OCI-LY7 (cell line): ENCODE measurements at regions not wholly inside any gene's neighbourhood (a gene's known extent, or its start where the extent isn't known, plus 50 kb on each side); places are given as distances from the start of the nearest gene placed in this dataset.
"Not testable (repeated sequence)": the region's sequence is repeated elsewhere in the genome, so short reads cannot be mapped to it uniquely, and the experiment has no call there.

Experiments
- BruUV-seq: library from RNA; stranded (reverse); fragments of 400-500 nt; replicated peaks from 2 replicates; lab custom pipeline; 2021; lab: Mats Ljungman, UMichigan
- CTCF ChIA-PET: fragments of 300-600 bp; sonication (Branson Sonifier 250); formaldehyde crosslinking; loops from one replicate; lab custom pipeline; 2022; ENCODE audit warnings: antibody characterized with exemption; ENCODE audit not compliant: unreplicated experiment; lab: Charles Lee
- POLR2A ChIA-PET: fragments of 300-600 bp; sonication (Branson Sonifier 250); formaldehyde crosslinking; loops from one replicate; lab custom pipeline; 2022; ENCODE audit warnings: antibody characterized with exemption; lab: Charles Lee
- DNase-seq: peaks from one replicate; pipeline ENCODE4 v3.0.0-alpha.2; 2015; ENCODE audit warnings: low spot score
- H2AFZ ChIP-seq: fragments of 200-600 bp; sonication (generic), shearing (Covaris generic); 2 replicates; pipeline ENCODE4 v1.6.1; 2014; ENCODE audit warnings: mild to moderate bottlenecking, antibody characterized with exemption, low read length, moderate library complexity
- H3K27ac ChIP-seq: fragments of 200-600 bp; sonication (generic); 2 replicates; pipeline ENCODE4 v1.5.1; 2014; ENCODE audit warnings: mixed run types, low read depth, mild to moderate bottlenecking, moderate library complexity, low read length, inconsistent platforms; ENCODE audit not compliant: poor library complexity, severe bottlenecking
- H3K36me3 ChIP-seq: fragments of 200-600 bp; sonication (generic); 2 replicates; pipeline ENCODE4 v1.6.1; 2014; ENCODE audit warnings: mild to moderate bottlenecking, antibody characterized with exemption, low read length, moderate library complexity, mixed read lengths; ENCODE audit not compliant: insufficient read depth
- H3K4me1 ChIP-seq: fragments of 200-600 bp; sonication (generic); 2 replicates; pipeline ENCODE4 v1.5.1; 2014; ENCODE audit warnings: mild to moderate bottlenecking, low read length; ENCODE audit not compliant: insufficient read depth, poor library complexity, severe bottlenecking
- H3K4me2 ChIP-seq: fragments of 200-600 bp; sonication (generic); 2 replicates; pipeline ENCODE4 v1.6.1; 2014; ENCODE audit warnings: mild to moderate bottlenecking, low read length
- H3K4me3 ChIP-seq: fragments of 200-600 bp; sonication (generic); 2 replicates; pipeline ENCODE4 v1.5.1; 2014; ENCODE audit warnings: mild to moderate bottlenecking, low read depth, low read length; ENCODE audit not compliant: poor library complexity, severe bottlenecking
- H3K79me2 ChIP-seq: fragments of 200-600 bp; sonication (generic); 2 replicates; pipeline ENCODE4 v1.6.1; 2016; ENCODE audit warnings: low read depth, mild to moderate bottlenecking, low read length, moderate library complexity, mixed read lengths; ENCODE audit not compliant: insufficient read depth
- H3K9me2 ChIP-seq: fragments of 200-600 bp; sonication (generic); 2 replicates; pipeline ENCODE4 v1.6.1; 2016; ENCODE audit warnings: mild to moderate bottlenecking, low read length, mixed read lengths; ENCODE audit not compliant: insufficient read depth
- H3K9me3 ChIP-seq: fragments of 200-600 bp; sonication (generic); 2 replicates; pipeline ENCODE4 v1.6.1; 2014; ENCODE audit warnings: mild to moderate bottlenecking, mixed run types, low read length, mixed read lengths
- H4K20me1 ChIP-seq: fragments of 200-600 bp; sonication (generic); 2 replicates; pipeline ENCODE4 v1.6.1; 2014; ENCODE audit warnings: mild to moderate bottlenecking, antibody characterized with exemption, low read length, moderate library complexity, mixed read lengths; ENCODE audit not compliant: insufficient read depth
- EZH2phosphoT487 ChIP-seq: fragments of 200-600 bp; sonication (generic); IDR thresholded peaks from 2 replicates; pipeline ENCODE4 v1.6.1; 2018; ENCODE audit warnings: low read depth, borderline replicate concordance, mild to moderate bottlenecking, mixed run types, antibody characterized with exemption, low read length, moderate library complexity, mixed read lengths
- intact Hi-C: fragments of 100-400 bp; cut with micrococcal nuclease; formaldehyde crosslinking; loops from one replicate; pipeline ENCODE4 v1.10.0; 2022; ENCODE audit not compliant: unreplicated experiment
- TF ChIP-seq, protein P1 (sequence below): fragments of 200-600 bp; sonication (generic); conservative IDR thresholded peaks from 2 replicates; pipeline ENCODE4 v1.5.1; 2014; ENCODE audit warnings: mild to moderate bottlenecking, antibody characterized with exemption, low read length, moderate library complexity, mixed read lengths

DNA sequence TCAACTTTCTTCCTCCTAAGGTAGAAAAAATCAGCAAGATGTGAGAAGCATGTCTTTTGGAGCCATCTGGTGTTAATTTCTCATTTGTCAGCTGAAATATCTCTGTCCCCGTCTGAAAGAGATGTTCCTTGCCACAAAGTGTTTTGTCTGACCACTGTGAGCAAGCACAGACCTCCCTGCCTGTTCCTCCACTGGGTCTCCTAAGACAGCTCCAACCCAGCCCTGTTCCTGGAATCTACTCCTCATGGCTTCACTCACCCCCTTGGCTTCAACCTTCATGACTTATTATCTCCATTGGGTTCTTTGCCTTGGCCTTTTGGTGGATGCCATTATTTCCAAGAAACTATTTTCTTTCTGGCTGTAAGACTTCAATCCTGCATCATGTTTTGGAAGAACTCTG is 65.7 kb upstream of the CACHD1 start:
- BruUV-seq = no TSS peak
- Histone ChIP-seq H4K20me1 (no peaks in the 10 kb centered on the region), H3K36me3 (no peaks in the 10 kb centered on the region), H3K4me2 (no peak overlapping the region), H2AFZ (no peak overlapping the region), H3K79me2 (no peaks in the 10 kb centered on the region), H3K9me2 (no peaks in the 10 kb centered on the region), H3K4me3 (no peak overlapping the region), H3K4me1 (no peaks in the 10 kb centered on the region), H3K27ac (no peak overlapping the region), H3K9me3 (no peaks in the 10 kb centered on the region)
- no peak for TF ChIP-seq EZH2phosphoT487
- TF ChIP-seq, protein P1, sequence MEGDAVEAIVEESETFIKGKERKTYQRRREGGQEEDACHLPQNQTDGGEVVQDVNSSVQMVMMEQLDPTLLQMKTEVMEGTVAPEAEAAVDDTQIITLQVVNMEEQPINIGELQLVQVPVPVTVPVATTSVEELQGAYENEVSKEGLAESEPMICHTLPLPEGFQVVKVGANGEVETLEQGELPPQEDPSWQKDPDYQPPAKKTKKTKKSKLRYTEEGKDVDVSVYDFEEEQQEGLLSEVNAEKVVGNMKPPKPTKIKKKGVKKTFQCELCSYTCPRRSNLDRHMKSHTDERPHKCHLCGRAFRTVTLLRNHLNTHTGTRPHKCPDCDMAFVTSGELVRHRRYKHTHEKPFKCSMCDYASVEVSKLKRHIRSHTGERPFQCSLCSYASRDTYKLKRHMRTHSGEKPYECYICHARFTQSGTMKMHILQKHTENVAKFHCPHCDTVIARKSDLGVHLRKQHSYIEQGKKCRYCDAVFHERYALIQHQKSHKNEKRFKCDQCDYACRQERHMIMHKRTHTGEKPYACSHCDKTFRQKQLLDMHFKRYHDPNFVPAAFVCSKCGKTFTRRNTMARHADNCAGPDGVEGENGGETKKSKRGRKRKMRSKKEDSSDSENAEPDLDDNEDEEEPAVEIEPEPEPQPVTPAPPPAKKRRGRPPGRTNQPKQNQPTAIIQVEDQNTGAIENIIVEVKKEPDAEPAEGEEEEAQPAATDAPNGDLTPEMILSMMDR = no peak
- POLR2A ChIA-PET = no interaction called here
- CTCF ChIA-PET = no interaction called here
- intact Hi-C loops = no loop called here
- DNase-seq = no peak

DNA sequence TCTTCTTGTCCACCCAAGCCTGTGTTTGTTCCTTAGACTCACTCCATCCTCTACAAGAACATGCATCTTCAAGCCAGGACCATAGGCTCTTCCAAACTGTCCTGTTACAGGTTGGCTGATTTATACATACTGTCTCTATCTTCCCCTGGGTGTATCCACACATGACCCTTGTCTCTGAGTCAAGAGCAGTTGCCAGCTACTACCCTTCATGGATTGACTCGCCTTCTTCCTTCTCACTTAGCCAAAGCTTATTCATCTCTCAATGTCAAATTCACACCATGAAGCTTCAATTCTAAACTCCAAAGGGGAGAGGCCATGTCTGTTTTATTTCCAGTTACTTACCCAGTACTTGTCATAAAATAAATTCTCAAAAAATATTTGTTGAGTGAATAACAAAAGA is 64.1 kb upstream of the CACHD1 start:
- BruUV-seq = no TSS peak
- ChIA-PET POLR2A (no interaction called here), CTCF (no interaction called here)
- Histone ChIP-seq H2AFZ (no peak overlapping the region), H3K9me2 (no peaks in the 10 kb centered on the region), H3K36me3 (no peaks in the 10 kb centered on the region), H4K20me1 (no peaks in the 10 kb centered on the region), H3K4me3 (no peak overlapping the region), H3K4me2 (no peak overlapping the region), H3K79me2 (no peaks in the 10 kb centered on the region), H3K27ac (no peak overlapping the region), H3K4me1 (no peaks in the 10 kb centered on the region), H3K9me3 (no peaks in the 10 kb centered on the region)
- intact Hi-C loops = no loop called here
- no peak for DNase-seq
- TF ChIP-seq, protein P1 = no peak
- TF ChIP-seq EZH2phosphoT487 = no peak

DNA sequence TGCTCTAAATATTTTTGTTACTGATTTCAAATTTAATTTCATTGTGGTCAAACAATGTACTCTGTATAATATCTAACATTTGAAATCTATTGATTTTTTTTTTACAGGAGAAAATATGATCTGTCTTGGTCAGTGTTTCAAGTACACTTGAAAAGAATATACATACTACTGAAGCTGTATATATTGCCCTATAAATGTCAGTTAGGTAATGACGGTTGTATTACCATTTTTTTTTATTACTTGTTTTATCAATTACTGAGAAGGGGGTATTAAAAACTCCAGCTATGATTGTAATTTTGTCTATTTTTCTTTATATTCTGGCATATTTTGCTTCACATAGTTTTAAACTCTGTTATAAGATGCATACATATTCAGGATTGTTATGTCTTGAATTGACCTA is 59.7 kb upstream of the CACHD1 start:
- Histone ChIP-seq H3K9me2 (no peaks in the 10 kb centered on the region), H4K20me1 (no peaks in the 10 kb centered on the region), H3K4me3 (no peak overlapping the region), H3K9me3 (no peaks in the 10 kb centered on the region), H2AFZ (no peak overlapping the region), H3K36me3 (no peaks in the 10 kb centered on the region), H3K4me2 (no peak overlapping the region), H3K79me2 (no peaks in the 10 kb centered on the region), H3K4me1 (no peaks in the 10 kb centered on the region), H3K27ac (no peak overlapping the region)
- TF ChIP-seq, protein P1 = no peak
- no peak for TF ChIP-seq EZH2phosphoT487
- no TSS peak for BruUV-seq
- ChIA-PET POLR2A (no interaction called here), CTCF (no interaction called here)
- intact Hi-C loops = no loop called here
- DNase-seq = no peak

DNA sequence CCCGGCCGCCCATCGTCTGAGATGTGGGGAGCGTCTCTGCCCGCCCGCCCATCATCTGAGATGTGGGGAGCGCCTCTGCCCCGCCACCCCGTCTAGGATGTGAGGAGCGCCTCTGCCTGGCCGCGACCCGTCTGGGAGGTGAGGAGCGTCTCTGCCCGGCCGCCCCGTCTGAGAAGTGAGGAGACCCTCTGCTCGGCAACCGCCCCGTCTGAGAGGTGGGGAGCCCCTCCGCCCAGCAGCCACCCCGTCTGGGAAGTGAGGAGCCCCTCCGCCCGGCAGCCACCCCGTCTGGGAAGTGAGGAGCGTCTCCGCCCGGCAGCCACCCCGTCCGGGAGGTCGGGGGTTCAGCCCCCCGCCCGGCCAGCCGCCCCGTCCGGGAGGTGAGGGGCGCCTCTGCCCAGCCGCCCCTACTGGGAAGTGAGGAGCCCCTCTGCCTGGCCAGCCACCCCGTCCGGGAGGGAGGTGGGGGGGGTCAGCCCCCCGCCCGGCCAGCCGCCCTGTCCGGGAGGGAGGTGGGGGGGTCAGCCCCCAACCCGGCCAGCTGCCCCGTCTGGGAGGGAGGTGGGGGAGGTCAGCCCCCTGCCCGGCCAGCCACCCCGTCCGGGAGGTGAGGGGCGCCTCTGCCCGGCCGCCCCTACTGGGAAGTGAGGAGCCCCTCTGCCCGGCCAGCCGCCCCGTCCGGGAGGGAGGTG is 54.9 kb upstream of the CACHD1 start:
- POLR2A ChIA-PET = not testable (repeated sequence)

More for the DNA sequence above, 54.9 kb upstream of the CACHD1 start:
- H3K79me2 ChIP-seq, DNase-seq, BruUV-seq, H3K4me3 ChIP-seq, H3K4me1 ChIP-seq, H2AFZ ChIP-seq, H3K9me2 ChIP-seq, H4K20me1 ChIP-seq, intact Hi-C loops, H3K9me3 ChIP-seq, H3K36me3 ChIP-seq, H3K4me2 ChIP-seq, CTCF ChIA-PET, H3K27ac ChIP-seq: not testable (repeated sequence)
